ENCODE measurements at regions not wholly inside any gene's neighbourhood (a gene's known extent, or its start where the extent isn't known, plus 50 kb on each side); places are given as distances from the start of the nearest gene placed in this dataset.

GRCh38 chr11:80819271-80819670 is 1378.4 kb upstream of the TENM4 start:
- no CpG with 5 or more reads among the region's 1 CpG for WGBS (ENCODE audit: extremely low coverage, insufficient read length, low lambda C conversion rate)
- H3K4me1 Mint-ChIP-seq = peaks cover 12 to 13% of the 10 kb centered on the region in 2 experiments
- Histone ChIP-seq H2BK5ac (ENCODE audit: insufficient read length, low read length) (no peak overlapping the region), H3K79me1 (ENCODE audit: insufficient read depth, low read depth, low read length, poor library complexity, severe bottlenecking) (no peaks in the 10 kb centered on the region), H3K9ac (ENCODE audit: extremely low read depth, insufficient read length, low read length) (no peak overlapping the region), H4K5ac (ENCODE audit: insufficient read length, low read depth, low read length) (no peak overlapping the region), H2BK120ac (ENCODE audit: low read depth, low read length, poor library complexity, severe bottlenecking) (no peak overlapping the region), H3K23ac (ENCODE audit: insufficient read length, low read depth, low read length) (no peak overlapping the region), H3K14ac (ENCODE audit: insufficient read depth, low read length) (no peak overlapping the region), H3K4me1 (ENCODE audit: insufficient read depth, low read length) (no peaks in the 10 kb centered on the region), H3K27me3 (ENCODE audit: insufficient read depth, low read length) (no peaks in the 10 kb centered on the region), H3K23me2 (ENCODE audit: insufficient read length, low read depth, low read length, poor library complexity, severe bottlenecking) (no peaks in the 10 kb centered on the region), H3K4ac (ENCODE audit: low read depth, low read length) (no peak overlapping the region), H2BK12ac (ENCODE audit: insufficient read length, low read depth, low read length) (no peak overlapping the region), H4K8ac (replicated peaks; ENCODE audit: insufficient read length, low read depth, low read length) (no peak overlapping the region), H3K18ac (ENCODE audit: insufficient read length, low read depth, low read length) (no peak overlapping the region), H2AK5ac (ENCODE audit: insufficient read length, low read length) (no peak overlapping the region), H2AFZ (ENCODE audit: low read length) (no peak overlapping the region), H3K56ac (ENCODE audit: insufficient read length, low read depth, low read length) (no peak overlapping the region), H3T11ph (ENCODE audit: low read length) (no peak overlapping the region), H3K27ac (ENCODE audit: insufficient read length, low read depth, low read length) (no peak overlapping the region), H3K79me2 (ENCODE audit: insufficient read depth, low read length) (no peaks in the 10 kb centered on the region), H3K4me2 (ENCODE audit: insufficient read depth, insufficient read length, low read length) (no peak overlapping the region), H2BK15ac (ENCODE audit: low read depth, low read length) (no peak overlapping the region), H4K91ac (ENCODE audit: insufficient read length, low read depth, low read length) (no peak overlapping the region), H4K20me1 (ENCODE audit: control insufficient read depth, insufficient read depth, insufficient read length) (no peaks in the 10 kb centered on the region), H3K9me3 (ENCODE audit: control insufficient read depth, low read depth, low read length) (no peaks in the 10 kb centered on the region), H2BK20ac (ENCODE audit: low read depth, low read length, poor library complexity, severe bottlenecking) (no peak overlapping the region)
- no peaks in the 10 kb centered on the region; a peak in 1 of 5 replicates for H3K9me3 Mint-ChIP-seq
- no peak for DNase-seq
- no peak overlapping the region for H3K27ac Mint-ChIP-seq
- no peaks in the 10 kb centered on the region for H3K27me3 Mint-ChIP-seq (ENCODE audit: low read depth)
- H3K36me3 Mint-ChIP-seq (ENCODE audit: insufficient read depth in 1 of 3, low read depth in 3 of 3) = no peaks in the 10 kb centered on the region
- TF ChIP-seq CTCF (conservative IDR thresholded peaks at IDR 0.05) = no peak
- H3K4me3 Mint-ChIP-seq = no peak overlapping the region

Measured in H9 (cell line).